Gastrocnemius medialis (tissue), 4 donors: ENCODE measurements at regions not wholly inside any gene's neighbourhood (a gene's known extent, or its start where the extent isn't known, plus 50 kb on each side); places are given as distances from the start of the nearest gene placed in this dataset.

Source experiments
- CTCF ChIP-seq, 5 experiments: fragments of 450-650 bp in 3 of 5; fragments of 200-600 bp in 2 of 5; sonication (generic) in 2 of 5; IDR thresholded peaks in 4 of 5; conservative IDR thresholded peaks in 1 of 5; 1 replicate in 4 of 5; 2 replicates in 1 of 5; pipeline ENCODE4 v1.5.1; 2016 to 2019; ENCODE audit warnings: antibody characterized with exemption in 5 of 5, mild to moderate bottlenecking in 3 of 5, moderate library complexity in 3 of 5
- POLR2A ChIP-seq, 2 donors: fragments of 450-650 bp; IDR thresholded peaks; one replicate each; pipeline ENCODE4 v1.6.1; 2017; ENCODE audit warnings: antibody characterized with exemption in 2 of 2, mild to moderate bottlenecking in 2 of 2, moderate library complexity in 2 of 2

- TF ChIP-seq POLR2A (IDR thresholded peaks at IDR 0.05) (no peak), CTCF (IDR thresholded peaks at IDR 0.05 in 4 of 5, conservative IDR thresholded peaks at IDR 0.05 in 1 of 5) (no peak)
Measured at GRCh38 chr7:155371331-155371883, 73.7 kb downstream of the INSIG1 start.
